Mucosa of descending colon (tissue), 3 donors: ENCODE measurements at regions not wholly inside any gene's neighbourhood (a gene's known extent, or its start where the extent isn't known, plus 50 kb on each side); places are given as distances from the start of the nearest gene placed in this dataset.
"Not testable (repeated sequence)": the region's sequence is repeated elsewhere in the genome, so short reads cannot be mapped to it uniquely, and the experiment has no call there.

Source experiments
- ATAC-seq: fragments of 200-7000 bp; cut with Tn5 transposase; one replicate; pipeline ENCODE4 v1.9.1; 2020; ENCODE audit warnings: mild to moderate bottlenecking, moderate library complexity
- DNase-seq, 3 donors: peaks; one replicate each; pipeline ENCODE4 v3.0.0-alpha.2; 2020
- H3K36me3 ChIP-seq: fragments of 200-600 bp; one replicate; pipeline ENCODE4 v1.8.0; 2021; ENCODE audit warnings: low read depth, mild to moderate bottlenecking
- H3K4me1 ChIP-seq: fragments of 200-600 bp; one replicate; pipeline ENCODE4 v1.8.0; 2021; ENCODE audit warnings: low read depth, mild to moderate bottlenecking
- H3K4me3 ChIP-seq: fragments of 200-600 bp; one replicate; pipeline ENCODE4 v1.8.0; 2021; ENCODE audit warnings: mild to moderate bottlenecking
- H3K9me3 ChIP-seq: fragments of 200-600 bp; one replicate; pipeline ENCODE4 v1.8.0; 2021; ENCODE audit warnings: mild to moderate bottlenecking
- intact Hi-C, 2 donors: fragments of 100-400 bp; cut with DNase I in 1 of 2; cut with micrococcal nuclease in 1 of 2; formaldehyde crosslinking; loops; one replicate each; pipeline versions ENCODE4 v1.11.0 to v1.11.1; 2022; cut with DNase I, micrococcal nuclease
- TF ChIP-seq, protein P1 (sequence below): fragments of 200-600 bp; IDR thresholded peaks from one replicate; pipeline ENCODE4 v1.8.0; 2022; ENCODE audit warnings: antibody characterized with exemption, mild to moderate bottlenecking
- donor health status: DM: no; HTN: no; CAD: no; lungs with moderate emphysema.
- donor health status: DM: no; HTN: no; CAD: no.
- donor health status: DM: no; HTN: yes; CAD: no.

- TF ChIP-seq, protein P1, sequence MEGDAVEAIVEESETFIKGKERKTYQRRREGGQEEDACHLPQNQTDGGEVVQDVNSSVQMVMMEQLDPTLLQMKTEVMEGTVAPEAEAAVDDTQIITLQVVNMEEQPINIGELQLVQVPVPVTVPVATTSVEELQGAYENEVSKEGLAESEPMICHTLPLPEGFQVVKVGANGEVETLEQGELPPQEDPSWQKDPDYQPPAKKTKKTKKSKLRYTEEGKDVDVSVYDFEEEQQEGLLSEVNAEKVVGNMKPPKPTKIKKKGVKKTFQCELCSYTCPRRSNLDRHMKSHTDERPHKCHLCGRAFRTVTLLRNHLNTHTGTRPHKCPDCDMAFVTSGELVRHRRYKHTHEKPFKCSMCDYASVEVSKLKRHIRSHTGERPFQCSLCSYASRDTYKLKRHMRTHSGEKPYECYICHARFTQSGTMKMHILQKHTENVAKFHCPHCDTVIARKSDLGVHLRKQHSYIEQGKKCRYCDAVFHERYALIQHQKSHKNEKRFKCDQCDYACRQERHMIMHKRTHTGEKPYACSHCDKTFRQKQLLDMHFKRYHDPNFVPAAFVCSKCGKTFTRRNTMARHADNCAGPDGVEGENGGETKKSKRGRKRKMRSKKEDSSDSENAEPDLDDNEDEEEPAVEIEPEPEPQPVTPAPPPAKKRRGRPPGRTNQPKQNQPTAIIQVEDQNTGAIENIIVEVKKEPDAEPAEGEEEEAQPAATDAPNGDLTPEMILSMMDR, result no peak
- intact Hi-C loops, result no loop called here
- no peak overlapping the region for H3K4me3 ChIP-seq
- H3K9me3 ChIP-seq, result peaks cover 16% of the 10 kb centered on the region
- no peak for ATAC-seq
- no peaks in the 10 kb centered on the region for H3K36me3 ChIP-seq
- H3K4me1 ChIP-seq, result no peaks in the 10 kb centered on the region
- no peak for DNase-seq
These were observed 236.2 kb downstream of the NNT start for GRCh38 chr5:43839218-43839617.

- TF ChIP-seq, protein P1, result no peak
- Histone ChIP-seq H3K9me3 (peaks cover 16% of the 10 kb centered on the region), H3K4me3 (no peak overlapping the region), H3K4me1 (no peaks in the 10 kb centered on the region), H3K36me3 (no peaks in the 10 kb centered on the region)
- intact Hi-C loops, result no loop called here
- ATAC-seq, result no peak
- DNase-seq, result no peak
These were observed 235.0 kb downstream of the NNT start for GRCh38 chr5:43837996-43838395.

DNA sequence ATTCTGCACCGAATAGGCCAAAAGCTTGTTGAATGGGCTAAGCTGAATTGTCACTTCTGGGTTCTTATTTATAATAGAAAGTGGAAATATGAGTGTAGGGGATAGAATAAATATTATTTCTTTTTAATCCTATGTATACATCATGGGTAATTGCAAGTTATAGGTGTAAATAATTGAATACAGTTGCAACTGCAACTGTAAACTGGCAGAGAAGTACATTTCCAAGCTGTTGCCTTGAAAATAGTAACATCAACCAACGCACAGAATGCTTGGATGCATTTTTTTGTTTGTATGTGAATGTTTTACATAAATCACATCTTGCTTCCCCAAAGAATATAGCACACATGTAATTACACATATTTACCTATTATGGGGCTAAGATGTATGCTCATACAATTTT is 234.1 kb downstream of the NNT start:
- Histone ChIP-seq H3K9me3 (peaks cover 16% of the 10 kb centered on the region), H3K36me3 (no peaks in the 10 kb centered on the region), H3K4me1 (no peaks in the 10 kb centered on the region), H3K4me3 (no peak overlapping the region)
- ATAC-seq (no peak), DNase-seq (no peak)
- TF ChIP-seq, protein P1, result no peak
- intact Hi-C loops, result no loop called here

DNA sequence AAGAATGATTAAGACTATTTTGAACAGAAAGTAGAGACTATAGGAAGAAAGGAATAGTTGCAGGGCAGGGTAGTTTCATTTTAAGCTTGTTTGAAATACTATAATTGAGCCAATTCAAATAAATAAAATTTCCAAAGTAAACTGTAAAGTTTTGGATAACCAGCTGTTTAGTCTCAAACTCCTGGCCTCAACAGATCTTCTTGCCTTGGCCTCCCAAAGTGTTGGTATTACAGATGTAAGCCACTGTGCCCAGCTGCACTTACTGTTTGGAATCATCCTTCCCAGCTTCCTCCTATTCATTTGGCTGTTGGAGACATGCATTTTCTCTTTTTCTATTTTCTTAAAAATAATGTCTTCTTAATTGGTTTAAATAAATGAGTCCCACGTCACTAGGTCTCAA is 231.0 kb downstream of the NNT start:
- no peak for ATAC-seq

GRCh38 chr5:43824325-43824964 is 221.5 kb downstream of the NNT start:
- intact Hi-C loops, ATAC-seq, DNase-seq, H3K4me3 ChIP-seq, H3K4me1 ChIP-seq, H3K36me3 ChIP-seq: not testable (repeated sequence)
- peaks cover 34% of the 10 kb centered on the region for H3K9me3 ChIP-seq

More for the DNA sequence above, 231.0 kb downstream of the NNT start:
- H3K4me3 ChIP-seq, result no peak overlapping the region
- intact Hi-C loops, result no loop called here
- H3K9me3 ChIP-seq, result peaks cover 29% of the 10 kb centered on the region
- no peak for DNase-seq
- TF ChIP-seq, protein P1, result no peak
- no peaks in the 10 kb centered on the region for H3K36me3 ChIP-seq
- H3K4me1 ChIP-seq, result no peaks in the 10 kb centered on the region

DNA sequence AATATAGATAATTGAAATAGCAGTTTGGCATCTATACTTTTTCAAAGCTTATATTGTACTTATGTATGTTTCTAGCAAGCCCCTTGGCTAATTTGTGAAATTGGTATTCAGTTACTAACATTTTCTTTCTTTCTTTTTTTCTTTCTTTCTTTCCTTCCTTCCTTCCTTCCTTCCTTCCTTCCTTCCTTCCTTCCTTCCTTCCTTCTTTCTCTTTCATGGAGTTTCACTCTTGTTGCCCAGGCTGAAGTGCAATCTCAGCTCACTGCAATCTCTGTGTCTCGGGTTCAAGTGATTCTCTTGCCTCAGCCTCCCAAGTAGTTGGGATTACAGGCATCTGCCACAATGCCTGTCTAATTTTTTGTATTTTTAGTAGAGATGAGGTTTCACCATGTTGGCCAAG is 215.4 kb downstream of the NNT start:
- H3K36me3 ChIP-seq, H3K4me1 ChIP-seq, H3K4me3 ChIP-seq, DNase-seq, intact Hi-C loops, ATAC-seq: not testable (repeated sequence)
- H3K9me3 ChIP-seq, result peaks cover 54% of the 10 kb centered on the region

DNA sequence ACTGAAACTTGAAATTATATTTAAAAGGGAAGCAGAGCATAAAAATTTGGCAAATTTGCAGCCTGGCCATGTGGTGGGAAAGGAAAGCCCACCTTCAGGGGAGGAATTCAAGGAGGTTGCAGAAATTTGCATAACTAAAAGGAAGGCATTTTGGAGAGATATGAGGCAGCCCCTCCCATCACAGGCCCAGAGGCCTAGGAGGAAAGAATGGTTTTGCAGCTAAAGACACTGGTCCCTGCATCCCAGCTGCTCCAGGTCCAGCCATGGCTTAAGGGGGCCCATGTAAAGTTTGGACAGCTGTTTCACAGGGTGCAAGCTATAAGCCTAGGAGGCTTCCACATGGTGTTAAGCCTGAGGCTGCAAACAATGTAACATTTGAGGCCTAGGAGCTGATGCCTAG is 212.5 kb downstream of the NNT start:
- intact Hi-C loops, result no loop called here
- no peaks in the 10 kb centered on the region for H3K4me1 ChIP-seq
- TF ChIP-seq, protein P1, result no peak
- H3K36me3 ChIP-seq, result no peaks in the 10 kb centered on the region
- DNase-seq, result no peak
- H3K4me3 ChIP-seq, result no peak overlapping the region
- H3K9me3 ChIP-seq, result peaks cover 52% of the 10 kb centered on the region
- ATAC-seq, result no peak
